HepG2 (cell line): ENCODE measurements at regions not wholly inside any gene's neighbourhood (a gene's known extent, or its start where the extent isn't known, plus 50 kb on each side); places are given as distances from the start of the nearest gene placed in this dataset.

Source experiments
- ATAC-seq: fragments of 200-7000 bp; cut with Tn5 transposase; 3 replicates; pipeline ENCODE4 v1.9.1; 2020; ENCODE audit warnings: mild to moderate bottlenecking, moderate library complexity
- BruUV-seq: library from RNA; stranded (reverse); fragments of 400-500 nt; replicated peaks from 2 replicates; lab custom pipeline; 2021; lab: Mats Ljungman, UMichigan
- CTCF ChIA-PET: fragments of 300-600 bp; formaldehyde crosslinking; extraction: SDS; loops from one replicate; lab custom pipeline; 2021; ENCODE audit warnings: low total read pairs, inconsistent platforms, low intra/inter-chr PET ratio; lab: Yijun Ruan, JAX
- POLR2A ChIA-PET: fragments of 350-600 bp; sonication (Branson Sonifier 250); formaldehyde crosslinking; loops from one replicate; lab custom pipeline; 2020; ENCODE audit warnings: antibody characterized with exemption, inconsistent platforms; lab: Yijun Ruan, JAX
- DNase-seq: peaks from one replicate; pipeline ENCODE4 v3.0.0-alpha.2; 2015; ENCODE audit warnings: low spot score
- FAIRE-seq: peaks from 3 replicates; lab custom pipeline; 2011; peaks lifted over from hg19 to GRCh38; lab: Jason Lieb, UNC
- H2AFZ ChIP-seq: one replicate; pipeline ENCODE4 v1.6.1; 2011; ENCODE audit warnings: low read length, inconsistent platforms
- H3K27ac ChIP-seq: fragments of 300-600 bp; 3 replicates; pipeline ENCODE4 v1.8.0; 2011; ENCODE audit warnings: mixed run types, mild to moderate bottlenecking, mixed read lengths, low read length, inconsistent platforms; ENCODE audit not compliant: insufficient read depth; ENCODE audit errors: extremely low read length
- H3K27me3 ChIP-seq, 2 experiments: fragments of 200-600 bp in 1 of 2; 2 replicates in 1 of 2; 3 replicates in 1 of 2; pipeline versions ENCODE4 v1.6.0 to v1.8.0; 2011; ENCODE audit warnings: low read length in 2 of 2, mild to moderate bottlenecking in 2 of 2, moderate library complexity in 2 of 2, inconsistent platforms in 1 of 2; ENCODE audit not compliant: insufficient read depth in 2 of 2, control insufficient read depth in 1 of 2
- H3K36me3 ChIP-seq, 2 experiments: fragments of 200-600 bp in 1 of 2; replicated peaks in 1 of 2; 2 replicates in 1 of 2; 3 replicates in 1 of 2; pipeline versions ENCODE4 v1.5.1 to v1.8.0; 2011; ENCODE audit warnings: low read length in 2 of 2, inconsistent platforms in 1 of 2; ENCODE audit not compliant: insufficient read depth in 2 of 2, control insufficient read depth in 1 of 2
- H3K4me1 ChIP-seq: 2 replicates; pipeline ENCODE4 v1.5.1; 2012; ENCODE audit warnings: low read length, inconsistent platforms; ENCODE audit not compliant: insufficient read depth
- H3K4me2 ChIP-seq: 2 replicates; pipeline ENCODE4 v1.6.0; 2011; ENCODE audit warnings: low read depth, low read length, inconsistent platforms
- H3K4me3 ChIP-seq, 3 experiments: fragments of 200-600 bp in 1 of 3; sonication (generic), shearing (Covaris generic) in 1 of 3; replicated peaks in 1 of 3; 2 replicates each; pipeline ENCODE4 v1.5.1; 2011 to 2016; ENCODE audit warnings: low read length in 3 of 3, inconsistent platforms in 2 of 3, low read depth in 2 of 3, mild to moderate bottlenecking in 2 of 3, control low read depth in 1 of 3, mixed read lengths in 1 of 3; ENCODE audit not compliant: insufficient read depth in 1 of 3
- H3K79me2 ChIP-seq: one replicate; pipeline ENCODE4 v1.6.1; 2011; ENCODE audit warnings: low read length, inconsistent platforms; ENCODE audit not compliant: insufficient read depth
- H3K9ac ChIP-seq: 2 replicates; pipeline ENCODE4 v1.6.0; 2011; ENCODE audit warnings: mild to moderate bottlenecking, low read depth, low read length, inconsistent platforms; ENCODE audit not compliant: insufficient read depth
- H3K9me3 ChIP-seq: 2 replicates; pipeline ENCODE4 v1.5.1; 2012; ENCODE audit warnings: mild to moderate bottlenecking, low read length
- H4K20me1 ChIP-seq: 2 replicates; pipeline ENCODE4 v1.6.0; 2011; ENCODE audit warnings: inconsistent platforms, mild to moderate bottlenecking, low read length, moderate library complexity; ENCODE audit not compliant: insufficient read depth
- ETV6 ChIP-seq: sonication (generic); formaldehyde crosslinking; conservative IDR thresholded peaks from 2 replicates; pipeline ENCODE4 v1.4.0; 2020; ENCODE audit warnings: missing genetic modification reagents
- FOXJ3 ChIP-seq: sonication (generic); formaldehyde crosslinking; IDR thresholded peaks from 2 replicates; pipeline ENCODE4 v1.4.0; 2020; ENCODE audit warnings: missing genetic modification reagents, mild to moderate bottlenecking, borderline replicate concordance
- KLF11 ChIP-seq: IDR thresholded peaks from 2 replicates; pipeline ENCODE4 v1.6.1; 2016; ENCODE audit warnings: missing compliant biosample characterization
- REXO4 ChIP-seq: sonication (generic); formaldehyde crosslinking; IDR thresholded peaks from 2 replicates; pipeline ENCODE4 v1.8.0; 2022; ENCODE audit warnings: missing genetic modification reagents, mild to moderate bottlenecking, borderline replicate concordance
- SUZ12 ChIP-seq: fragments of 150-350 bp; IDR thresholded peaks from 2 replicates; pipeline ENCODE4 v1.6.1; 2014; ENCODE audit warnings: low read depth, low read length
- YEATS2 ChIP-seq: sonication (generic); formaldehyde crosslinking; IDR thresholded peaks from 2 replicates; pipeline ENCODE4 v1.4.0; 2020; ENCODE audit warnings: missing genetic modification reagents, borderline replicate concordance
- ZBTB3 ChIP-seq: sonication (generic); formaldehyde crosslinking; IDR thresholded peaks from 2 replicates; pipeline ENCODE4 v1.4.0; 2020; ENCODE audit warnings: low read depth, mild to moderate bottlenecking, moderate library complexity, missing genetic modification reagents, borderline replicate concordance
- ZNF20 ChIP-seq: sonication (generic); formaldehyde crosslinking; IDR thresholded peaks from 2 replicates; pipeline ENCODE4 v1.4.0; 2020; ENCODE audit warnings: mild to moderate bottlenecking, moderate library complexity, missing genetic modification reagents
- ZNF251 ChIP-seq: sonication (generic); formaldehyde crosslinking; IDR thresholded peaks from 2 replicates; pipeline ENCODE4 v1.9.0; 2021; ENCODE audit warnings: mild to moderate bottlenecking, missing genetic modification reagents
- ZNF546 ChIP-seq: sonication (generic); formaldehyde crosslinking; conservative IDR thresholded peaks from 2 replicates; pipeline ENCODE4 v1.8.1; 2023; ENCODE audit warnings: mild to moderate bottlenecking, missing genetic modification reagents
- ZNF550 ChIP-seq: sonication (generic); formaldehyde crosslinking; IDR thresholded peaks from 2 replicates; pipeline ENCODE4 v1.4.0; 2020; ENCODE audit warnings: mild to moderate bottlenecking, missing genetic modification reagents, borderline replicate concordance
- WGBS: methylation state at CpG from one replicate; pipeline ENCODE4 v1.1.6; 2017; ENCODE audit warnings: low lambda C conversion rate; 5-methylcytosine and 5-hydroxymethylcytosine counted together
- in situ Hi-C: cut with HindIII; loops from 2 replicates; pipeline ENCODE4 v1.10.0; 2017; ENCODE audit warnings: low pct_unique_long_range_greater_than_20kb; ENCODE audit not compliant: extremely low pct_ligation_motif_present
- intact Hi-C: fragments of 100-400 bp; cut with micrococcal nuclease; formaldehyde crosslinking; loops from one replicate; pipeline ENCODE4 v1.10.0; 2022; ENCODE audit not compliant: unreplicated experiment

DNA sequence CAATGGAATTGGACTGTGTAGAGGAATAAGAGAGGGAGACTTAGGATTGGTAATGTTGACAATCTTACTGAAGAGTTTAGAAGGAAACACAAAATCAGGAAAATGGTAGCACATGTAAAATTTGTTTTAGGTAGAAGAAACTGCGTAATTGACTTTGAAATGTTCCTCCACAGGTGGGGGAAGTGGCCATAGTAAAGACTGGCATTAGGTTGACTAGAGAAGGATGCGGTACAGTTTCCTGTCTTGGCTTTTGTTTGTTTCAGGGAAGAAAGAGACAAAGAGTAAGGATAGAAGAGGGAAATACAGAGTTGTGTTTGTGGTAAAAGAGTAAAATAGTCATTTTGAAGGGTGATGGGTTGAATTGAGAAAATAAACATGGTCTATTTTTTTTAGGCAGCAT is 253.6 kb upstream of the ZNF717 start:
- Histone ChIP-seq H3K79me2 (no peaks in the 10 kb centered on the region), H2AFZ (no peak overlapping the region), H3K27ac (no peak overlapping the region), H4K20me1 (no peaks in the 10 kb centered on the region), H3K4me1 (no peaks in the 10 kb centered on the region), H3K36me3 (no peaks in the 10 kb centered on the region), H3K9ac (no peak overlapping the region), H3K9me3 (no peaks in the 10 kb centered on the region), H3K27me3 (no peaks in the 10 kb centered on the region), H3K4me3 (no peak overlapping the region), H3K4me2 (no peak overlapping the region)
- ATAC-seq: no peak
- CTCF ChIA-PET: no interaction called here
- intact Hi-C loops: no loop called here
- no TSS peak for BruUV-seq
- TF ChIP-seq ETV6 (CRISPR knock-in tag) (no peak), ZBTB3 (no peak), ZNF20 (CRISPR knock-in tag) (no peak), ZNF546 (CRISPR knock-in tag) (no peak), SUZ12 (no peak), REXO4 (no peak), ZNF251 (CRISPR knock-in tag) (no peak), ZNF550 (CRISPR knock-in tag) (no peak)
- in situ Hi-C loops: no loop called here
- WGBS: 32% methylated on average over 2 of the region's 2 CpGs
- FAIRE-seq: no peak
- DNase-seq: no peak
- POLR2A ChIA-PET: no interaction called here

DNA sequence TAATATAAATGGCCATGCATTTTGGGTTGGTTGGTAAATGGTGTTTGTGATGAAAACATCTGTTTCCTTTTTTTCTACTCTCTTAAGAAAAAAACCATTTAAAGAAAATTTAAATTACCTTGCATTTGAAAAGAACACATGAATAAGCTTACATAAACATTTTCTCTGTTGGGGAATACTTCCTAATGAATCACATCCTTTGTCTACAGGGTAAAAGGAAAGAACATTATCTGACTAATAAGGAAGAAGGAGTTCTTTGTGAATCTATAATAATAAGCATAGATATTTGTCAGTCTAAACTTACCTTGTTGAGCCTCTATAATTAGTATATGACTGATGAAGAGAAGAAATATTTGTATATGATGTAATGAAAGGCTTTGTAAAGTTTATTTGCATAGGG is 254.1 kb upstream of the ZNF717 start:
- H3K27me3 ChIP-seq: no peaks in the 10 kb centered on the region; a peak in 1 of 5 replicates
- no peaks in the 10 kb centered on the region for H3K9me3 ChIP-seq
- no peaks in the 10 kb centered on the region for H3K79me2 ChIP-seq
- no peaks in the 10 kb centered on the region for H3K4me1 ChIP-seq
- in situ Hi-C loops (no loop called here), intact Hi-C loops (no loop called here)
- no peak for FAIRE-seq
- no TSS peak for BruUV-seq
- no peaks in the 10 kb centered on the region for H3K36me3 ChIP-seq
- no peak overlapping the region for H3K9ac ChIP-seq
- H3K4me3 ChIP-seq: no peak overlapping the region
- H2AFZ ChIP-seq: no peak overlapping the region
- no peak for ATAC-seq
- no peaks in the 10 kb centered on the region for H4K20me1 ChIP-seq
- ChIA-PET CTCF (no interaction called here), POLR2A (no interaction called here)
- DNase-seq: no peak
- TF ChIP-seq KLF11 (CRISPR knock-in tag) (no peak), FOXJ3 (no peak), YEATS2 (CRISPR knock-in tag) (no peak)
- H3K4me2 ChIP-seq: no peak overlapping the region
- no peak overlapping the region for H3K27ac ChIP-seq
